H1 (cell line): ENCODE measurements at regions not wholly inside any gene's neighbourhood (a gene's known extent, or its start where the extent isn't known, plus 50 kb on each side); places are given as distances from the start of the nearest gene placed in this dataset.

ENCODE experiments used
- TF ChIP-seq, protein P1 (sequence below): fragments of 300-600 bp; sonication (generic); IDR thresholded peaks from 2 replicates; pipeline ENCODE4 v1.7.1; 2012; ENCODE audit warnings: low read length, moderate library complexity, mild to moderate bottlenecking, inconsistent platforms; ENCODE audit not compliant: insufficient replicate concordance

DNA sequence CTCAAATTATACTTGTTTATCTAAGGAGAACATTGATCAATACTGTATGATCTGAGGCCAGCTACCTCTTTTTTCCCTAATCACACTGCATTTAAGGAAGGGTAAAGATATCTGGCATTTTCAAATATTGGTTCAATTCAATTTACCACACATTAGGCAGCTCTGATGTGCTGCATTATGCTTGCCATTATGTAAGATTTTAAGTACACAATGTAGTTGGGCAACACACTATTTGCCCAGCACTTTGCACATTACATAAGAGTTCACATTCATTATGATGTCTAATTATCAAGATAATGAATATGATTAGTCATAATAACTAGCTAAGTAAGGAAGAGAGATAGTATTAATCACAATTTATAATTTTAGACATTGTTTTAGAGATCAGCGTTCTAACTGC is 196.3 kb downstream of the BCHE start (continued):
- TF ChIP-seq, protein P1, sequence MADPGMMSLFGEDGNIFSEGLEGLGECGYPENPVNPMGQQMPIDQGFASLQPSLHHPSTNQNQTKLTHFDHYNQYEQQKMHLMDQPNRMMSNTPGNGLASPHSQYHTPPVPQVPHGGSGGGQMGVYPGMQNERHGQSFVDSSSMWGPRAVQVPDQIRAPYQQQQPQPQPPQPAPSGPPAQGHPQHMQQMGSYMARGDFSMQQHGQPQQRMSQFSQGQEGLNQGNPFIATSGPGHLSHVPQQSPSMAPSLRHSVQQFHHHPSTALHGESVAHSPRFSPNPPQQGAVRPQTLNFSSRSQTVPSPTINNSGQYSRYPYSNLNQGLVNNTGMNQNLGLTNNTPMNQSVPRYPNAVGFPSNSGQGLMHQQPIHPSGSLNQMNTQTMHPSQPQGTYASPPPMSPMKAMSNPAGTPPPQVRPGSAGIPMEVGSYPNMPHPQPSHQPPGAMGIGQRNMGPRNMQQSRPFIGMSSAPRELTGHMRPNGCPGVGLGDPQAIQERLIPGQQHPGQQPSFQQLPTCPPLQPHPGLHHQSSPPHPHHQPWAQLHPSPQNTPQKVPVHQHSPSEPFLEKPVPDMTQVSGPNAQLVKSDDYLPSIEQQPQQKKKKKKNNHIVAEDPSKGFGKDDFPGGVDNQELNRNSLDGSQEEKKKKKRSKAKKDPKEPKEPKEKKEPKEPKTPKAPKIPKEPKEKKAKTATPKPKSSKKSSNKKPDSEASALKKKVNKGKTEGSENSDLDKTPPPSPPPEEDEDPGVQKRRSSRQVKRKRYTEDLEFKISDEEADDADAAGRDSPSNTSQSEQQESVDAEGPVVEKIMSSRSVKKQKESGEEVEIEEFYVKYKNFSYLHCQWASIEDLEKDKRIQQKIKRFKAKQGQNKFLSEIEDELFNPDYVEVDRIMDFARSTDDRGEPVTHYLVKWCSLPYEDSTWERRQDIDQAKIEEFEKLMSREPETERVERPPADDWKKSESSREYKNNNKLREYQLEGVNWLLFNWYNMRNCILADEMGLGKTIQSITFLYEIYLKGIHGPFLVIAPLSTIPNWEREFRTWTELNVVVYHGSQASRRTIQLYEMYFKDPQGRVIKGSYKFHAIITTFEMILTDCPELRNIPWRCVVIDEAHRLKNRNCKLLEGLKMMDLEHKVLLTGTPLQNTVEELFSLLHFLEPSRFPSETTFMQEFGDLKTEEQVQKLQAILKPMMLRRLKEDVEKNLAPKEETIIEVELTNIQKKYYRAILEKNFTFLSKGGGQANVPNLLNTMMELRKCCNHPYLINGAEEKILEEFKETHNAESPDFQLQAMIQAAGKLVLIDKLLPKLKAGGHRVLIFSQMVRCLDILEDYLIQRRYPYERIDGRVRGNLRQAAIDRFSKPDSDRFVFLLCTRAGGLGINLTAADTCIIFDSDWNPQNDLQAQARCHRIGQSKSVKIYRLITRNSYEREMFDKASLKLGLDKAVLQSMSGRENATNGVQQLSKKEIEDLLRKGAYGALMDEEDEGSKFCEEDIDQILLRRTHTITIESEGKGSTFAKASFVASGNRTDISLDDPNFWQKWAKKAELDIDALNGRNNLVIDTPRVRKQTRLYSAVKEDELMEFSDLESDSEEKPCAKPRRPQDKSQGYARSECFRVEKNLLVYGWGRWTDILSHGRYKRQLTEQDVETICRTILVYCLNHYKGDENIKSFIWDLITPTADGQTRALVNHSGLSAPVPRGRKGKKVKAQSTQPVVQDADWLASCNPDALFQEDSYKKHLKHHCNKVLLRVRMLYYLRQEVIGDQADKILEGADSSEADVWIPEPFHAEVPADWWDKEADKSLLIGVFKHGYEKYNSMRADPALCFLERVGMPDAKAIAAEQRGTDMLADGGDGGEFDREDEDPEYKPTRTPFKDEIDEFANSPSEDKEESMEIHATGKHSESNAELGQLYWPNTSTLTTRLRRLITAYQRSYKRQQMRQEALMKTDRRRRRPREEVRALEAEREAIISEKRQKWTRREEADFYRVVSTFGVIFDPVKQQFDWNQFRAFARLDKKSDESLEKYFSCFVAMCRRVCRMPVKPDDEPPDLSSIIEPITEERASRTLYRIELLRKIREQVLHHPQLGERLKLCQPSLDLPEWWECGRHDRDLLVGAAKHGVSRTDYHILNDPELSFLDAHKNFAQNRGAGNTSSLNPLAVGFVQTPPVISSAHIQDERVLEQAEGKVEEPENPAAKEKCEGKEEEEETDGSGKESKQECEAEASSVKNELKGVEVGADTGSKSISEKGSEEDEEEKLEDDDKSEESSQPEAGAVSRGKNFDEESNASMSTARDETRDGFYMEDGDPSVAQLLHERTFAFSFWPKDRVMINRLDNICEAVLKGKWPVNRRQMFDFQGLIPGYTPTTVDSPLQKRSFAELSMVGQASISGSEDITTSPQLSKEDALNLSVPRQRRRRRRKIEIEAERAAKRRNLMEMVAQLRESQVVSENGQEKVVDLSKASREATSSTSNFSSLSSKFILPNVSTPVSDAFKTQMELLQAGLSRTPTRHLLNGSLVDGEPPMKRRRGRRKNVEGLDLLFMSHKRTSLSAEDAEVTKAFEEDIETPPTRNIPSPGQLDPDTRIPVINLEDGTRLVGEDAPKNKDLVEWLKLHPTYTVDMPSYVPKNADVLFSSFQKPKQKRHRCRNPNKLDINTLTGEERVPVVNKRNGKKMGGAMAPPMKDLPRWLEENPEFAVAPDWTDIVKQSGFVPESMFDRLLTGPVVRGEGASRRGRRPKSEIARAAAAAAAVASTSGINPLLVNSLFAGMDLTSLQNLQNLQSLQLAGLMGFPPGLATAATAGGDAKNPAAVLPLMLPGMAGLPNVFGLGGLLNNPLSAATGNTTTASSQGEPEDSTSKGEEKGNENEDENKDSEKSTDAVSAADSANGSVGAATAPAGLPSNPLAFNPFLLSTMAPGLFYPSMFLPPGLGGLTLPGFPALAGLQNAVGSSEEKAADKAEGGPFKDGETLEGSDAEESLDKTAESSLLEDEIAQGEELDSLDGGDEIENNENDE, result no peak
